ENCODE measurements at regions not wholly inside any gene's neighbourhood (a gene's known extent, or its start where the extent isn't known, plus 50 kb on each side); places are given as distances from the start of the nearest gene placed in this dataset.

DNA sequence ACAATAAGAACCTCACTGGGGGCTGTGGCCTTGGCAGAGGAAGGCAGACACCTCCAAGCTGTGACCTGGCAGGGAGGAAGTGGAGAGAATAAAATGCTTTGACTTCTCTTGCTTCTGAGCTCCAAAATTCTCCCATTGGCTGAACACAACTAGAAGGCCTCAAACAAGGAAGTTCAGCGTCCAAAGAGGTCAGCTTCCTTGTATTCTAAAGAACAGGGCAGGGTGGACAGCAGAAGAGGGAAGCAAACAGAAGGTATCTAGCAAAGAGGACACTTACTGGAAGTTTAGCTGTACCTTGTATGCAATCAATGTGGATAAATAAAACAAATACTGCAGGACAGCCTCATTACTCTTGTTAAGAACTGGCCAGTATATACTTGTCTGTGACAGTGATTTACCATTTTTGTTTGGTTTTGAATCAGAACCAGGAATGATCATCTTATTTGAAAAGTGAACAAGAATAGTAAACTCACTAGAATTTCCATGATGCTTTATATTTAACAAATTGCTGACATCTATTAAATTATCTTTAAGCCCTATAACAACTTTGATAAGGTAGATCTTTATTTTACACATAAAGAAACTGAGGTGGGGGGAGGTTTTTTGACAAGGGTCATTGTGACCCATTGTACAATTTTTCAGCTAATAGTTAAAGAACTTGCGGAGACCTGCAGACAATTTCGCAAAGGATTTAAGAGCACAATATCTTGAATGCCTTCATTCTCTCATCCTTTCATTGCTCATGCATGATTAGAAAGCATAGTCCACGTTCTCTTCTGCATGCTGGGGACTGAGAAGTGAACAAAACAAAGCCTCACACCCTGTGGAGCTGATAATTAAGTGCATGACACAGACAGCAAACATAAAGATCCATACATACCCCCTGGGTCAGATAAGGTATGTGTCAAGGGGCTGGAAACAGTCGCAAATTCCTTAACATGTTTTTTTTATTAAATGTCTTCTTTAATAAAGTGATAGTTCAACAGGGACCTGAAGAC, 1448.0 kb downstream of the AACS start:
- no peak overlapping the region for H3K9ac ChIP-seq (ENCODE audit: insufficient read depth in 1 of 2, low read length in 2 of 2)
- no peak for ATAC-seq (ENCODE audit: insufficient read depth, low FRiP score)
- no peak overlapping the region for H3K4me3 ChIP-seq
- no peaks in the 10 kb centered on the region for H3K27me3 ChIP-seq (ENCODE audit: control insufficient read depth in 3 of 3, insufficient read depth in 3 of 3, low read length in 2 of 3)
- H3K9me3 ChIP-seq (ENCODE audit: control insufficient read depth in 4 of 4, insufficient read depth in 3 of 4, low read length in 3 of 4) = peaks cover 0 to 2% (median 0%) of the 10 kb centered on the region in 4 donors
- no peaks in the 10 kb centered on the region for H3K4me1 ChIP-seq (ENCODE audit: control insufficient read depth in 5 of 5, insufficient read depth in 5 of 5, low read length in 5 of 5)
- 58 to 61% methylated on average over 5 of the region's 5 CpGs for WGBS, 2 donors
- no peak overlapping the region for H3K27ac ChIP-seq (ENCODE audit: low read depth in 1 of 2, low read length in 1 of 2)
- TF ChIP-seq, protein P1, sequence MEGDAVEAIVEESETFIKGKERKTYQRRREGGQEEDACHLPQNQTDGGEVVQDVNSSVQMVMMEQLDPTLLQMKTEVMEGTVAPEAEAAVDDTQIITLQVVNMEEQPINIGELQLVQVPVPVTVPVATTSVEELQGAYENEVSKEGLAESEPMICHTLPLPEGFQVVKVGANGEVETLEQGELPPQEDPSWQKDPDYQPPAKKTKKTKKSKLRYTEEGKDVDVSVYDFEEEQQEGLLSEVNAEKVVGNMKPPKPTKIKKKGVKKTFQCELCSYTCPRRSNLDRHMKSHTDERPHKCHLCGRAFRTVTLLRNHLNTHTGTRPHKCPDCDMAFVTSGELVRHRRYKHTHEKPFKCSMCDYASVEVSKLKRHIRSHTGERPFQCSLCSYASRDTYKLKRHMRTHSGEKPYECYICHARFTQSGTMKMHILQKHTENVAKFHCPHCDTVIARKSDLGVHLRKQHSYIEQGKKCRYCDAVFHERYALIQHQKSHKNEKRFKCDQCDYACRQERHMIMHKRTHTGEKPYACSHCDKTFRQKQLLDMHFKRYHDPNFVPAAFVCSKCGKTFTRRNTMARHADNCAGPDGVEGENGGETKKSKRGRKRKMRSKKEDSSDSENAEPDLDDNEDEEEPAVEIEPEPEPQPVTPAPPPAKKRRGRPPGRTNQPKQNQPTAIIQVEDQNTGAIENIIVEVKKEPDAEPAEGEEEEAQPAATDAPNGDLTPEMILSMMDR (IDR thresholded peaks at IDR 0.05; ENCODE audit: control extremely low read depth, extremely low read depth) = no peak
- no peaks in the 10 kb centered on the region for H3K36me3 ChIP-seq (ENCODE audit: control insufficient read depth in 4 of 4, insufficient read depth in 4 of 4, low read length in 4 of 4)
- no peak for DNase-seq

DNA sequence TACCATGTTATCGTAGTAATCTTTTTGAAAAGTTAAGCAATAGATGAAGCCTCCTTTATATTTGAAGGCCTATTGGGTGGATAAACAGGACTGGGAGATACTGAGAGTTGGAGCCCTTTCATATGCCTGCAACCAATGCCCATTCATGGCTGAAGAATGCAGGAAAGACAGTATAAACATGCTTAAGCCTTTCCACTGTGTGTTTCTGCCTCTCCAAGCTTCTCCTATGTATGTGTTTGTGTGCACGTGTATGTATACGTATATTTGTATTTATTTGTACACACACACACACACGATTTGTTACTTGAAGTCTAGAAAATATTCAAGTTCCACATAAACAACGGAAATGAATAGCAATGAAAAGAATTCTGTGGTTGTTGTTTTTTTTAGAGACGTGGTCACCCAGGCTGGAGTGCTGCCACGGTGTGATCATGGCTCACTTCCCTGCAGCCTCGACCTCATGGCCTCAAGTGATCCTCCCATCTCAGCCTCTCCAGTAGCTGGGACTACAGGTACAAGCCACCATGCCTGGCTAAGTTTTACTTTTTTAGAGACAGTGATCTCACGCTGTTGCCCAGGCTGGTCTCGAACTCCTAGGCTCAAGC, 1453.5 kb downstream of the AACS start:
- H3K9ac ChIP-seq (ENCODE audit: insufficient read depth in 1 of 2, low read length in 2 of 2) = no peak overlapping the region
- TF ChIP-seq, protein P1 (IDR thresholded peaks at IDR 0.05; ENCODE audit: control extremely low read depth, extremely low read depth) = no peak
- DNase-seq = no peak
- ATAC-seq (ENCODE audit: insufficient read depth, low FRiP score) = no peak
- no peak overlapping the region for H3K27ac ChIP-seq (ENCODE audit: low read depth in 1 of 2, low read length in 1 of 2)
- H3K9me3 ChIP-seq (ENCODE audit: control insufficient read depth in 4 of 4, insufficient read depth in 3 of 4, low read length in 3 of 4) = no peaks in the 10 kb centered on the region
- no peaks in the 10 kb centered on the region for H3K27me3 ChIP-seq (ENCODE audit: control insufficient read depth in 3 of 3, insufficient read depth in 3 of 3, low read length in 2 of 3)
- no peak overlapping the region for H3K4me3 ChIP-seq
- no peaks in the 10 kb centered on the region for H3K4me1 ChIP-seq (ENCODE audit: control insufficient read depth in 5 of 5, insufficient read depth in 5 of 5, low read length in 5 of 5)
- WGBS, 2 donors = 82 to 87% methylated on average over 10 of the region's 10 CpGs
- H3K36me3 ChIP-seq (ENCODE audit: control insufficient read depth in 4 of 4, insufficient read depth in 4 of 4, low read length in 4 of 4) = no peaks in the 10 kb centered on the region

DNA sequence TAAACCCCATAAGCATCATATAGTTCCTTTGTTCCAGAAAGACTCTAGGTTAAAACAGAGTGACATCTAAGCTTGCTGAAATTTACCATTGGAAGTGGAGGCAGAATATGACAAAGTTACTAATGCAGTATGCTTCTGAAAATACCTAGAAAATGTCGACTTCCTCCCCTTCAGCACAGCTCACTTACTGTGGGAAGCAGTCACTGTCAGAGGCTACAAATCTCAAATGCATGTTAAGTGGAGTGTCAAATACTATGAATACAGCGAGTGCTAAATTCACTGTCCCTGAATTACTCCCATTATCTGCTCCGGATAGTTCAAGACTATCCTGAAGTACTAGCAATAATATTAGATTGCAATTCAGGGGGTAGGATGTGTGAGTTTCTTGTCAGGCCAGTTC, 1454.6 kb downstream of the AACS start:
- no peaks in the 10 kb centered on the region for H3K9me3 ChIP-seq (ENCODE audit: control insufficient read depth in 4 of 4, insufficient read depth in 3 of 4, low read length in 3 of 4)
- no peaks in the 10 kb centered on the region for H3K4me1 ChIP-seq (ENCODE audit: control insufficient read depth in 5 of 5, insufficient read depth in 5 of 5, low read length in 5 of 5)
- no peak overlapping the region for H3K27ac ChIP-seq (ENCODE audit: low read depth in 1 of 2, low read length in 1 of 2)
- no peak overlapping the region for H3K9ac ChIP-seq (ENCODE audit: insufficient read depth in 1 of 2, low read length in 2 of 2)
- WGBS, 2 donors = 61 to 87% methylated on average over 3 of the region's 3 CpGs
- DNase-seq = no peak
- TF ChIP-seq, protein P1 (IDR thresholded peaks at IDR 0.05; ENCODE audit: control extremely low read depth, extremely low read depth) = no peak
- no peak for ATAC-seq (ENCODE audit: insufficient read depth, low FRiP score)
- no peak overlapping the region for H3K4me3 ChIP-seq
- no peaks in the 10 kb centered on the region for H3K27me3 ChIP-seq (ENCODE audit: control insufficient read depth in 3 of 3, insufficient read depth in 3 of 3, low read length in 2 of 3)
- no peaks in the 10 kb centered on the region for H3K36me3 ChIP-seq (ENCODE audit: control insufficient read depth in 4 of 4, insufficient read depth in 4 of 4, low read length in 4 of 4)
